Prostate gland (tissue), 2 donors: ENCODE measurements at regions not wholly inside any gene's neighbourhood (a gene's known extent, or its start where the extent isn't known, plus 50 kb on each side); places are given as distances from the start of the nearest gene placed in this dataset.

Source experiments
- CTCF ChIP-seq, 4 experiments: fragments of 200-600 bp in 2 of 4; fragments of 450-650 bp in 2 of 4; sonication (generic) in 2 of 4; IDR thresholded peaks; 1 replicate in 3 of 4; 2 replicates in 1 of 4; pipeline ENCODE4 v1.5.1; 2016 to 2019; ENCODE audit warnings: antibody characterized with exemption in 4 of 4, mild to moderate bottlenecking in 2 of 4, moderate library complexity in 2 of 4
- POLR2A ChIP-seq: fragments of 450-650 bp; IDR thresholded peaks from one replicate; pipeline ENCODE4 v1.6.1; 2016; ENCODE audit warnings: antibody characterized with exemption, mild to moderate bottlenecking
- POLR2AphosphoS5 ChIP-seq: sonication (generic); formaldehyde crosslinking; IDR thresholded peaks from one replicate; pipeline ENCODE4 v1.6.1; 2017; ENCODE audit warnings: antibody characterized with exemption

GRCh38 chr19:28606269-28607032 lies 606.5 kb downstream of the UQCRFS1 start:
- TF ChIP-seq CTCF (IDR thresholded peaks at IDR 0.05): no peak
- no peak for TF ChIP-seq POLR2AphosphoS5
- no peak for TF ChIP-seq POLR2A
